GM21528 (cell line): ENCODE measurements at regions not wholly inside any gene's neighbourhood (a gene's known extent, or its start where the extent isn't known, plus 50 kb on each side); places are given as distances from the start of the nearest gene placed in this dataset.
"Not testable (repeated sequence)": the region's sequence is repeated elsewhere in the genome, so short reads cannot be mapped to it uniquely, and the experiment has no call there.

Experiments
- ATAC-seq: cut with Tn5 transposase; IDR thresholded peaks from one replicate; pipeline ENCODE4 v1.9.1; 2021; ENCODE audit warnings: mild to moderate bottlenecking, moderate library complexity; ENCODE audit not compliant: unreplicated experiment, low FRiP score

GRCh38 chr5:6084376-6084775, 294.0 kb downstream of the MED10 start:
- ATAC-seq: no peak

GRCh38 chr5:6083311-6083978, 294.9 kb downstream of the MED10 start:
- no peak for ATAC-seq

DNA sequence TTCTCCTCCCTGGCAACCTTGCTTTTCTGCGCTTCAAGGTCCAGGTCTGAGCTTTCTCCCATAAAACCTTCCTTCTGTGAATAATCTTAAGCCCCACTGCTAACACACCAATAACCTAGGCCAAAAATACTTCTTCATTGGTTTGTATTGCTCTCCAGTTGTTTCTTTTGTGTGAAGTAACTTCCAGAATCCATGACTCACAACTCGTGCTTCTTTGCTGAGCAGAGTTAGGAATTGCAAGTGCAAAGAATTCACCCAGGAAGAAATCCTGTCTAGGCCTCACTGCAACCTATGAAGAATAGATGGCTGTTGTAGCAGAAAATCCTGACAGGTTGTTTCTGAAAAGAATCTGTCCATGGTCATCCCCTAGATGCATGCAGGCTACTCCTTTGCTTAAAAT, 295.7 kb downstream of the MED10 start:
- no peak for ATAC-seq

- no peak for ATAC-seq
Observed at GRCh38 chr5:6081727-6082210, 296.6 kb downstream of the MED10 start.

GRCh38 chr5:6080930-6081726, 297.2 kb downstream of the MED10 start:
- ATAC-seq: no peak

- no peak for ATAC-seq
Observed at GRCh38 chr5:6080436-6080835, 297.9 kb downstream of the MED10 start.

GRCh38 chr5:6078881-6079280, 299.5 kb downstream of the MED10 start:
- no peak for ATAC-seq

GRCh38 chr5:6076341-6077239, 301.8 kb downstream of the MED10 start:
- ATAC-seq: no peak

DNA sequence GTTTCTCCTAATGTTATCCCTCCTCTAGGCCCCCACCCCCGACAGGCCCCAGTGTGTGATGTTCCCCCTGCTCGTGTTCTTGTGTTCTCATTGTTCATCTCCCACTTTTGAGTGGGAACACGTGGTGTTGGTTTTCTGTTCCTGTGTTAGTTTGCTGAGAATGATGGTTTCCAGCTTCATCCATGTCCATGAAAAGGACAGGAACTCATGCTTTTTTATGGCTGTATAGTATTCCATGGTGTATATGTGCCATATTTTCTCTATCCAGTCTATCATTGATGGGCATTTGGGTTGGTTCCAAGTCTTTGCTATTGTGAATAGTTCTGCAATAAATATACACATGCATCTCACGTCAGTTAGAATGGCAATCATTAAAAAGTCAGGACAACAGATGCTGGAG, 305.9 kb downstream of the MED10 start:
- not testable (repeated sequence) for ATAC-seq

DNA sequence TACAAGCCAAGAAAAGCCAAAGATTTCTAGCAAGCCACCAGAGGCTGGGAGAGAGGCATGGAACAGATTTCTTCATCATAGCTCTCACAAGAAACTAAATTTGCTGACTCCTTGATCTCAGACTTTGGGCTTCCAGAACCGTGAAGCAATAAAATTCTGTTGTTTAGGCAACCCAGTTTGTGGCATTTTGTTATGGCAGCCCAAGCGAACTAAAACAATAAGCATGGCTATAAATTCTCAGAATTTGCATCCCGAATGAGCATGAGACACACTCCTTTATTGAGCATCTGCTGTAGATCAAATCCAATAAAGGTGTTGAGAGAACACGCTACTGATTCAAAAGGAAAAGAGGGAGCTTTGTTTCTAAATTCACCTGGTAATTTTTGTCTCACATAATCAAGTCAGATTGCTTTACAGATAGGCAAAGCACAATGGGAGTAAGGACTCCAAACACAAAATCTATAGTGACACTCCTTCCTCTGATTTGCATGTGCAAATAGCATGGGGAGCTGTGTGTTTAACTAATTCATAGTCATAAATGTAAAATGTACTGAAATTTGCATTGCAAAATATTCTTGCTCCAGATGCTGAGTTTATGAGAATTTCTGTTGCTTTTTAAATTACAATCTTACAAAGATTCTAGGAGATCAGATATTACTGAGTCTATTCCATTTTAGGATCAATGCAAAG, 308.7 kb downstream of the MED10 start:
- no peak for ATAC-seq

DNA sequence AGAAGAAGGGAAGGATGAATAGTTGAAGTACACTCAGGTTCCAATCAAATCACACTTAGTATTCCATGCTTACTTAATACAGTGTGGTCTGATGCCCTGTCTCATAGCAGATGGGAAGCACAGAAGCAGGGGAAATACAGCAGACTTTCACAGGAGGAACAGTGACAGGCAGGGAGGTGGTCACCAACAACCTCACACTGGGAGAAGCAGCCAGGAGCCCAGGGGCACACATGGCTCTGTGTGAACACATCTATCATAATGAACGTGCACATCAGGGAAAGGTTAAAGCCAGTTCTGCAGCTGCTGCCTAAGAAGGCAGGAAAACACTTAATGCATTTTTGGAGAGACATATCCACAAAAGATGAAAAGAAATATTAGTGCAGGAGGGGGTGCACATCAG, 312.3 kb downstream of the MED10 start:
- ATAC-seq: no peak

DNA sequence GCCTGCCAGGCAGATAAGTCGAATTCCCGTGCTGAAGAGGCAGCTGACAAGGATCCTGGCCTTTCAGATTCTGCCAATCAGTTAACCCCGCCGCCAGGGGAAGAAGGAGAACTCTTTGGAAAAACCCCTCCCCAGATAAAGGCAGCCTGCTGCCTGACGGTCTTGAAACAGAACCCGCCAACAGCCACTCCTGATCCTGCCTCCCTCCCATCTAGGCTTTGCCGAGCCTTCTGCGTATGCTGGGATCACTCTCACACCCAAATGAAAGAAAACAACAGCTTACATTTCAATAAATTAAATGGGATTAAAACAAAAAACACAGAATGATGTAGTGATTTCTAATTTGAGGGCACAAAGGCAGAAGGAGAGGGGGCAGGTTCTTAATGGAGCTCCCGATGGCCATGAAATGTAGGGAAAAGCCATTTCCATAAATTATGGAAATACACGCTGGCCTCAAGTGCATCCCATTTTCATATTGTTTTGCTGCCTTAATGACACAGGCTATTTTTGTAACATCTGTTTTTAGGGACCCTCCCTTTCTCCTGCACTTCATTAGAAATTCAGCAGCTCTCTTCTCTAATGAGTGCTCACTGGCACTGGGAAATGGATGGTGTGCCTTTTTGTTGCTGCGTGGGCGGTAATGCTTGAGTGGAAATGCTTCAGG, 319.1 kb downstream of the MED10 start:
- no peak for ATAC-seq

DNA sequence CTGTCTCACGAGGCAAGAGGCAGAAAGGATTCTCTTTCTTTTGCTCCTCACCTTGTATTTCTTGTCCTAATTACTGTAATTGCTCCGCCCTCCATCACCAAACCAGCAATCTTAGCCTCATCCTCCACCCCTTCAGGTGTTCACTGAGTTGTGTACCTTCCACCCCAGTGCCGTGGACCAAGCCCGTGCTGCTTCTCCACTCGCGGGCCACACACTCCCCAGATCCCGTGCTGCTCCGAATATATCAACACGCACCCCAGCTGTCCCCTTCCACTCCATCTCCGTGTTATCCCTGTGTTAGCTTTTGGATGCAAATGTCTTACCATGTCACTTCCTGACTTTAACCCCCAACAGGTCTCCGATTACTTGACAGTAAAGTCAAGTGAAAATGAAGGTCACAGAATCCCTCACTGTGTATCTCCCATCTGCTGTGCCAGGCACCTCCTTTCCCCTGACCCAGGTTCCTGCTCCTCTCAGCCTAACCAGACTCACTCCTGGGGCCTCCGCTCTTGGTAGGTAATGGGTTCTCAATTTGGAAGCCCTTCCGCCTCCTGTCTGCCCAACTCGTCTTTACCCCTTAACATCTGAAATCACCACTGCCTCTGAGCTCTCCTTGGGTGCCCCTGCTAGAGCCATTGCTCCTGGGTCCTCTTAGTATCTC, 320.2 kb downstream of the MED10 start:
- ATAC-seq: no peak

- no peak for ATAC-seq
Observed at GRCh38 chr5:6056280-6056679, 322.1 kb downstream of the MED10 start.

- no peak for ATAC-seq
Observed at GRCh38 chr5:6049662-6050061, 328.7 kb downstream of the MED10 start.

GRCh38 chr5:6048746-6049145, 329.6 kb downstream of the MED10 start:
- no peak for ATAC-seq

DNA sequence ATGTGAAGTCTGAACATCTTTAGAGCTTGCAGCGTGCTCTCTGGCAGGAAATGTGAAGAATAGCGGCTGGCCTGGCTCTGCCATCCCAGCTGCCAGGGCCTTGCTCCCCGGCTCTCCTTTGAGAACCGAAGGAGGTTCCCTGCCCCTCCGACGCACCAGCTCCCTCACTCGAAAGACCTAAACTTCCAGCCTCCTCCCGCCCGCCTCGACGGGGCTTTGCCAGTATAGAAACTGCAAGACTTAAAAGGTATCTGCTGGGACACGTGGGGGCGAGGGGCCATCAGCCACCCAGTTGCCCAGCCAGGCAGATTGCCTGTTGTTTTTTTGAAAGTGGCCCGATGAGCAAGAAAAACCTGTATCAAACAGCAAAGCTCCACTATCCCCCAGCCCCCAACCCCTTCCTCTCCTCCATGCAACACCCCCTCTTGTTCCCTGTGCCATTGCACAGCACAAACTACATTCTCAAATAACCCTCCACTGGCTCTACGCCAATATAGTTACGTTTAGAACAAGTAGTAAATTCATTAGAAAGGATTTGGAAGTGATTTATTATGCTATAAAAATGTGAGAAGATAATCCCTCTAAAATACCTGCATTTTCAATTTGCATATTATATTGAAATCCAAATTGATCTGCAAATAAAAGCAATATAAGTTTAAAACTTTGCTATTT, 331.9 kb downstream of the MED10 start:
- ATAC-seq: no peak

DNA sequence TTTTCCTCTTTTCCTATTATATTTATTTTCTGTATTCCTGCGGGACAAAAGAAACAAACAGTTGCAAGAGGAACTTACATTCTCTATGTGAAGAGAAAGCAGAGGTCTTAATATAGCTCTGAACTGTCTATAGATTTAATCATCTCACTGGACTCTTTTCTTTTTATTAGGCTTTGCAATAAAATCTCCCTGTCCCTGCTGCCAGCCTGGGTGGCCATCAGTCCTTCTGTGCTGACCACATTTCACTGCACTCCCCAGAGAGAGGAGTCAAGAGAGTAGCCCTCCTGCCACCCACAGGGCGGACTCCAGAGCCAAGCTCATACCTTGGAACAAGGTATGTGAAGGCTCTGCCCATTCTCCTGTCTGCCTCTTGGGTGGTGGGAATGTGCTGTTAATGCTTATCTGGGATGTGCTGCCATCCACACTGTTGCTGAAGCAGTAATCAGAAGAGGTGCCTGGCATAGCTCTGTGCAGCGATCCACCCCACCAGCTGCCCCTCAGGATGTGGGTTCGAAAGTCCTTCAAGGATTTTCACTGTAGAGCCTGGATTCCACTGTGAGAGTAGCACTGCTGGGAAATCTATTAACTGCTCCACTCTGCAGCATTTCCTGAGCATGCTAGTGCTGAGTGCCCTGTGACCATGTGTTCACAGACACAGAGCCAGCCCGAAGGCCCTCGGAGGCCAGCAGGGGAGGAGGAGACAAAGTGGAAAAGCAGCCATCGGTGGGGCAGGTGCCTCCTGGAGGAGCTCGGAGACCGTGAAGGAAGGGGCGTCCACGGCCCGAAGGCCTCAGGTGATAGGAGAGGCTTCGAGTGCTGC, 334.6 kb downstream of the MED10 start:
- ATAC-seq: no peak
